HEK293 (cell line): ENCODE measurements at regions not wholly inside any gene's neighbourhood (a gene's known extent, or its start where the extent isn't known, plus 50 kb on each side); places are given as distances from the start of the nearest gene placed in this dataset.

Experiments
- CTCF ChIA-PET: fragments of 350-600 bp; formaldehyde crosslinking; extraction: SDS; loops from one replicate; lab custom pipeline; 2021; ENCODE audit warnings: antibody characterized with exemption; lab: Yijun Ruan, JAX
- POLR2A ChIA-PET: fragments of 300-600 bp; formaldehyde crosslinking; extraction: SDS; loops from one replicate; lab custom pipeline; 2020; ENCODE audit warnings: antibody characterized with exemption, inconsistent platforms; lab: Yijun Ruan, JAX
- H3K27ac ChIP-seq: fragments of 200-500 bp; sonication (Bioruptor generic); 2 replicates; pipeline ENCODE4 v1.5.1; 2014; ENCODE audit warnings: low read depth, low read length, control low read depth, inconsistent platforms; ENCODE audit errors: extremely low read depth
- H3K36me3 ChIP-seq, 2 experiments: fragments of 200-500 bp in 1 of 2; sonication (Bioruptor generic) in 1 of 2; 1 replicate in 1 of 2; 2 replicates in 1 of 2; pipeline ENCODE4 v1.5.1; 2014 to 2017; ENCODE audit warnings: inconsistent platforms in 2 of 2, low read length in 2 of 2; ENCODE audit not compliant: control insufficient read depth in 2 of 2, insufficient read depth in 1 of 2
- H3K4me1 ChIP-seq: fragments of 200-500 bp; sonication (Bioruptor generic); 2 replicates; pipeline ENCODE4 v1.5.1; 2014; ENCODE audit warnings: mild to moderate bottlenecking, low read length, inconsistent platforms; ENCODE audit not compliant: control insufficient read depth, insufficient read depth
- H3K4me3 ChIP-seq: 2 replicates; pipeline ENCODE4 v1.5.1; 2011; ENCODE audit warnings: low read depth, mild to moderate bottlenecking, control low read depth, low read length, moderate library complexity
- H3K9me3 ChIP-seq: fragments of 200-500 bp; sonication (Bioruptor generic); 2 replicates; pipeline ENCODE4 v1.5.1; 2014; ENCODE audit warnings: low read depth, low read length, inconsistent platforms; ENCODE audit not compliant: control insufficient read depth, insufficient read depth
- AEBP2 ChIP-seq: fragments of 450-650 bp; formaldehyde crosslinking; IDR thresholded peaks from 2 replicates; pipeline ENCODE4 v1.5.1; 2016; ENCODE audit warnings: missing biosample characterization, missing genetic modification characterization, borderline replicate concordance
- EGR2 ChIP-seq: fragments of 450-650 bp; formaldehyde crosslinking; IDR thresholded peaks from 2 replicates; pipeline ENCODE4 v1.5.1; 2016; ENCODE audit warnings: low read depth, missing biosample characterization, missing genetic modification characterization
- GLIS1 ChIP-seq: fragments of 450-650 bp; formaldehyde crosslinking; IDR thresholded peaks from 2 replicates; pipeline ENCODE4 v1.5.1; 2016; ENCODE audit warnings: missing biosample characterization, missing genetic modification characterization
- HOXA7 ChIP-seq: sonication (generic); formaldehyde crosslinking; IDR thresholded peaks from 2 replicates; pipeline ENCODE4 v1.8.1; 2022; ENCODE audit warnings: missing genetic modification reagents, borderline replicate concordance
- HOXC10 ChIP-seq: sonication (generic); formaldehyde crosslinking; IDR thresholded peaks from 2 replicates; pipeline ENCODE4 v1.8.1; 2023; ENCODE audit warnings: mild to moderate bottlenecking, missing genetic modification reagents
- HOXD13 ChIP-seq: sonication (generic); formaldehyde crosslinking; IDR thresholded peaks from 2 replicates; pipeline ENCODE4 v1.8.0; 2022; ENCODE audit warnings: missing genetic modification reagents, borderline replicate concordance
- MEIS1 ChIP-seq: sonication (generic); formaldehyde crosslinking; IDR thresholded peaks from 2 replicates; pipeline ENCODE4 v1.8.1; 2022; ENCODE audit warnings: missing genetic modification reagents, mild to moderate bottlenecking, borderline replicate concordance
- MZF1 ChIP-seq: fragments of 450-650 bp; formaldehyde crosslinking; IDR thresholded peaks from 2 replicates; pipeline ENCODE4 v1.5.1; 2017; ENCODE audit warnings: missing biosample characterization, missing genetic modification characterization, borderline replicate concordance
- SP2 ChIP-seq: fragments of 450-650 bp; formaldehyde crosslinking; IDR thresholded peaks from 2 replicates; pipeline ENCODE4 v1.5.1; 2016; ENCODE audit warnings: missing biosample characterization, missing genetic modification characterization
- ZBTB21 ChIP-seq: fragments of 450-650 bp; formaldehyde crosslinking; IDR thresholded peaks from 2 replicates; pipeline ENCODE4 v1.5.1; 2017; ENCODE audit warnings: missing biosample characterization, missing genetic modification characterization
- ZFP37 ChIP-seq: fragments of 450-650 bp; formaldehyde crosslinking; IDR thresholded peaks from 2 replicates; pipeline ENCODE4 v1.5.1; 2016; ENCODE audit warnings: missing biosample characterization, missing genetic modification characterization
- ZIC2 ChIP-seq: fragments of 450-650 bp; formaldehyde crosslinking; IDR thresholded peaks from 2 replicates; pipeline ENCODE4 v1.5.1; 2016; ENCODE audit warnings: missing biosample characterization, missing genetic modification characterization
- ZNF174 ChIP-seq: fragments of 450-650 bp; formaldehyde crosslinking; IDR thresholded peaks from 2 replicates; pipeline ENCODE4 v1.5.0; 2017; ENCODE audit warnings: missing biosample characterization, mild to moderate bottlenecking, missing genetic modification characterization
- ZNF202 ChIP-seq: fragments of 450-650 bp; formaldehyde crosslinking; IDR thresholded peaks from 2 replicates; pipeline ENCODE4 v1.5.1; 2016; ENCODE audit warnings: missing biosample characterization, missing genetic modification characterization, borderline replicate concordance
- ZNF24 ChIP-seq: fragments of 450-650 bp; formaldehyde crosslinking; IDR thresholded peaks from 2 replicates; pipeline ENCODE4 v1.5.1; 2016; ENCODE audit warnings: missing biosample characterization, missing genetic modification characterization
- ZNF362 ChIP-seq: fragments of 450-650 bp; formaldehyde crosslinking; IDR thresholded peaks from 2 replicates; pipeline ENCODE4 v1.5.1; 2016; ENCODE audit warnings: missing biosample characterization, missing genetic modification characterization
- ZNF394 ChIP-seq: fragments of 450-650 bp; formaldehyde crosslinking; IDR thresholded peaks from 2 replicates; pipeline ENCODE4 v1.5.1; 2016; ENCODE audit warnings: missing biosample characterization, missing genetic modification characterization, mild to moderate bottlenecking, moderate library complexity, borderline replicate concordance
- ZNF501 ChIP-seq: fragments of 450-650 bp; formaldehyde crosslinking; IDR thresholded peaks from 2 replicates; pipeline ENCODE4 v1.5.1; 2016; ENCODE audit warnings: missing biosample characterization, missing genetic modification characterization
- ZNF510 ChIP-seq: fragments of 450-650 bp; formaldehyde crosslinking; IDR thresholded peaks from 2 replicates; pipeline ENCODE4 v1.5.1; 2018; ENCODE audit warnings: mild to moderate bottlenecking, missing genetic modification characterization, missing biosample characterization; ENCODE audit not compliant: insufficient replicate concordance
- ZNF692 ChIP-seq: fragments of 450-650 bp; formaldehyde crosslinking; IDR thresholded peaks from 2 replicates; pipeline ENCODE4 v1.5.1; 2016; ENCODE audit warnings: missing biosample characterization, missing genetic modification characterization
- ZNF792 ChIP-seq: fragments of 450-650 bp; formaldehyde crosslinking; IDR thresholded peaks from 2 replicates; pipeline ENCODE4 v1.5.1; 2016; ENCODE audit warnings: missing biosample characterization, missing genetic modification characterization
- ZNF830 ChIP-seq: fragments of 450-650 bp; IDR thresholded peaks from 2 replicates; pipeline ENCODE4 v1.5.0; 2018; ENCODE audit warnings: missing biosample characterization, missing genetic modification characterization, low read depth, mild to moderate bottlenecking, moderate library complexity
- ZXDB ChIP-seq: fragments of 450-650 bp; formaldehyde crosslinking; IDR thresholded peaks from 2 replicates; pipeline ENCODE4 v1.5.1; 2016; ENCODE audit warnings: missing biosample characterization, missing genetic modification characterization
- TF ChIP-seq, protein P1 (sequence below): fragments of 450-650 bp; formaldehyde crosslinking; IDR thresholded peaks from 2 replicates; pipeline ENCODE4 v1.5.1; 2016; ENCODE audit warnings: missing biosample characterization, missing genetic modification characterization

- Histone ChIP-seq H3K9me3 (no peaks in the 10 kb centered on the region), H3K27ac (no peak overlapping the region), H3K4me1 (peaks cover 19% of the 10 kb centered on the region), H3K4me3 (no peak overlapping the region), H3K36me3 (no peaks in the 10 kb centered on the region)
- ChIA-PET POLR2A (no interaction called here), CTCF (no interaction called here)
- TF ChIP-seq ZNF202 (tag by site-specific recombination): no peak
- TF ChIP-seq EGR2 (tag by site-specific recombination): no peak
- no peak for TF ChIP-seq ZNF692 (tag by site-specific recombination)
- no peak for TF ChIP-seq HOXC10 (CRISPR knock-in tag)
- no peak for TF ChIP-seq ZNF510 (tag by site-specific recombination)
- TF ChIP-seq ZNF174: no peak
- TF ChIP-seq, protein P1, sequence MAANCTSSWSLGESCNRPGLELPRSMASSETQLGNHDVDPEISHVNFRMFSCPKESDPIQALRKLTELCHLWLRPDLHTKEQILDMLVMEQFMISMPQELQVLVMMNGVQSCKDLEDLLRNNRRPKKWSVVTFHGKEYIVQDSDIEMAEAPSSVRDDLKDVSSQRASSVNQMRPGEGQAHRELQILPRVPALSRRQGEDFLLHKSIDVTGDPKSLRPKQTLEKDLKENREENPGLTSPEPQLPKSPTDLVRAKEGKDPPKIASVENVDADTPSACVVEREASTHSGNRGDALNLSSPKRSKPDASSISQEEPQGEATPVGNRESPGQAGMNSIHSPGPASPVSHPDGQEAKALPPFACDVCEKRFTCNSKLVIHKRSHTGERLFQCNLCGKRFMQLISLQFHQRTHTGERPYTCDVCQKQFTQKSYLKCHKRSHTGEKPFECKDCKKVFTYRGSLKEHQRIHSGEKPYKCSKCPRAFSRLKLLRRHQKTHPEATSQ (tag by site-specific recombination): no peak
- TF ChIP-seq ZIC2 (tag by site-specific recombination): no peak
- no peak for TF ChIP-seq ZFP37 (tag by site-specific recombination)
- TF ChIP-seq AEBP2 (tag by site-specific recombination): no peak
- no peak for TF ChIP-seq ZBTB21 (tag by site-specific recombination)
- TF ChIP-seq SP2 (tag by site-specific recombination): no peak
- TF ChIP-seq HOXD13 (CRISPR knock-in tag): no peak
- TF ChIP-seq ZNF24 (tag by site-specific recombination): no peak
- TF ChIP-seq ZNF394 (tag by site-specific recombination): no peak
- TF ChIP-seq ZNF830: no peak
- no peak for TF ChIP-seq ZNF501 (tag by site-specific recombination)
- TF ChIP-seq GLIS1: no peak
- no peak for TF ChIP-seq ZNF362 (tag by site-specific recombination)
- no peak for TF ChIP-seq ZNF792 (tag by site-specific recombination)
Observed at GRCh38 chr3:72388644-72389043, 459.6 kb downstream of the SHQ1 start.

DNA sequence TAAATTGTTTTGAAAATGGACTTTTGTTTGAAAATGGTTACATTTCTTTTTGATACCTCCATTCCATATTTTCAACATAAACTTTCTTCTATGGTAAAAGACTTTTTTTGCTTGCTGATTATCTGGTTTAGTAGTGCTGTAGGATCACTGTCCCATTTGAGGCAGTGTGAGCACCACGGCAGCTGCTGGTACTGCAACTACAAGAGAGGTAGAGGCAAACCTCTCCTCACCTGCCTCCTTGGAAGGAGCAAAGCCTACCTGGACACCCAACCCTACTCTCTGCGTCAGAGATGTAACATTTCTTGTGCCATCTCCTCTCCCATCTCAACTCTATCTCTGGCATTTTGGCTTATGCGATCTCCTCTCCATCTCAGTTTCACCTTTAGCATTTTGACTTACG is 460.1 kb downstream of the SHQ1 start:
- ChIA-PET POLR2A (no interaction called here), CTCF (no interaction called here)
- no peak overlapping the region for H3K4me3 ChIP-seq
- H3K9me3 ChIP-seq: no peaks in the 10 kb centered on the region
- peaks cover 19% of the 10 kb centered on the region for H3K4me1 ChIP-seq
- no peak overlapping the region for H3K27ac ChIP-seq
- no peaks in the 10 kb centered on the region for H3K36me3 ChIP-seq
- TF ChIP-seq MEIS1 (CRISPR knock-in tag): no peak
- no peak for TF ChIP-seq HOXA7 (CRISPR knock-in tag)
- TF ChIP-seq ZXDB (tag by site-specific recombination): no peak
- no peak for TF ChIP-seq MZF1
